Bronchial epithelial cell (primary cell): ENCODE measurements at regions not wholly inside any gene's neighbourhood (a gene's known extent, or its start where the extent isn't known, plus 50 kb on each side); places are given as distances from the start of the nearest gene placed in this dataset.

Experiments used
- DNase-seq: peaks from one replicate; pipeline ENCODE4 v3.0.0-alpha.2; 2010; ENCODE audit warnings: low read depth
- FAIRE-seq: peaks from 2 replicates; lab custom pipeline; 2011; peaks lifted over from hg19 to GRCh38; lab: Jason Lieb, UNC
- H3K27me3 ChIP-seq: 2 replicates; pipeline ENCODE4 v1.5.1; 2011; ENCODE audit warnings: low read length; ENCODE audit not compliant: control insufficient read depth, insufficient read depth
- H3K36me3 ChIP-seq: 2 replicates; pipeline ENCODE4 v1.5.1; 2011; ENCODE audit warnings: low read length; ENCODE audit not compliant: control insufficient read depth, insufficient read depth
- H3K4me3 ChIP-seq: 2 replicates; pipeline ENCODE4 v1.5.1; 2011; ENCODE audit warnings: mild to moderate bottlenecking, low read depth, low read length, control low read depth
- TF ChIP-seq, protein P1 (sequence below): IDR thresholded peaks from 2 replicates; pipeline ENCODE4 v1.5.1; 2011; ENCODE audit warnings: mild to moderate bottlenecking, moderate library complexity, low read length, control low read depth, inconsistent platforms; ENCODE audit not compliant: insufficient read depth, severe bottlenecking

DNA sequence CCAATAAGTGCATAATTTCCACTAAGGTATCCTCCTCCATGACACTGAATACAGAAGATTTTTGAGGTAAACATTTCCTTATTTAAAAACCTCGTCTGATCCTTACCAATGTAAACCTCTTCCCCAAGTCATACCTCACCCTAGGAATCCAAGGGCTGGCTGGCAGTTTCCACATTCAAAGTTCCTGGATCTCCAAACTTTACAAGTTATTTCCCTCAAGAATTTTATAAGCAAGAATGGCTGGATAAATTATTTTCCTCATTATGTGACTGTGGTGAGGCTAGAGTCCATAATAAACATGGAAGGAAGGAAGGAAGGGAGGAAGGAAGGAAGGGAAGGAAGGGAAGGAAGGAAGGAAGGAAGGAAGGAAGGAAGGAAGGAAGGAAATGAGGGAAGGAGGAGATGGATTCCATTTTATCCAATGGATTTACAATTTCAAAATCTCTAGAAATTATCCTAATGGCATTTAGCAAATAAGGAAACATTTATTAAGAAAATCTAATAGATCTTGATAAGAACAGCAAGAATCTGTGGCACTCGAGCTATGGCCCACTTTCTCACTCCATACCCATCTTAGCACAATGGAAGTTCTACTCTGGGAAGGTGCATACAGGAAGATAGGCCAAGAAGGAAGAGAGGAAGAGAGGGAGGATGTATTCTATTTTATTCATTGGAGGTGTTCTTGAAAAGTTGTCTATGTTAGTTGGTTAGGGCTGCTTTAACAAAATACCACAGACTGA lies 477.8 kb upstream of the TMPO start:
- H3K36me3 ChIP-seq, result no peaks in the 10 kb centered on the region
- no peak for DNase-seq
- no peak overlapping the region for H3K4me3 ChIP-seq
- no peak for FAIRE-seq
- TF ChIP-seq, protein P1, sequence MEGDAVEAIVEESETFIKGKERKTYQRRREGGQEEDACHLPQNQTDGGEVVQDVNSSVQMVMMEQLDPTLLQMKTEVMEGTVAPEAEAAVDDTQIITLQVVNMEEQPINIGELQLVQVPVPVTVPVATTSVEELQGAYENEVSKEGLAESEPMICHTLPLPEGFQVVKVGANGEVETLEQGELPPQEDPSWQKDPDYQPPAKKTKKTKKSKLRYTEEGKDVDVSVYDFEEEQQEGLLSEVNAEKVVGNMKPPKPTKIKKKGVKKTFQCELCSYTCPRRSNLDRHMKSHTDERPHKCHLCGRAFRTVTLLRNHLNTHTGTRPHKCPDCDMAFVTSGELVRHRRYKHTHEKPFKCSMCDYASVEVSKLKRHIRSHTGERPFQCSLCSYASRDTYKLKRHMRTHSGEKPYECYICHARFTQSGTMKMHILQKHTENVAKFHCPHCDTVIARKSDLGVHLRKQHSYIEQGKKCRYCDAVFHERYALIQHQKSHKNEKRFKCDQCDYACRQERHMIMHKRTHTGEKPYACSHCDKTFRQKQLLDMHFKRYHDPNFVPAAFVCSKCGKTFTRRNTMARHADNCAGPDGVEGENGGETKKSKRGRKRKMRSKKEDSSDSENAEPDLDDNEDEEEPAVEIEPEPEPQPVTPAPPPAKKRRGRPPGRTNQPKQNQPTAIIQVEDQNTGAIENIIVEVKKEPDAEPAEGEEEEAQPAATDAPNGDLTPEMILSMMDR, result no peak
- no peaks in the 10 kb centered on the region for H3K27me3 ChIP-seq

GRCh38 chr12:98042668-98043067 lies 472.7 kb upstream of the TMPO start:
- FAIRE-seq (no peak), DNase-seq (no peak)
- Histone ChIP-seq H3K36me3 (no peaks in the 10 kb centered on the region), H3K27me3 (no peaks in the 10 kb centered on the region), H3K4me3 (no peak overlapping the region)
- TF ChIP-seq, protein P1, result no peak

GRCh38 chr12:98045395-98045794 lies 470.0 kb upstream of the TMPO start:
- DNase-seq (no peak), FAIRE-seq (no peak)
- H3K27me3 ChIP-seq, result no peaks in the 10 kb centered on the region
- H3K4me3 ChIP-seq, result no peak overlapping the region
- no peaks in the 10 kb centered on the region for H3K36me3 ChIP-seq
- TF ChIP-seq, protein P1, result no peak

GRCh38 chr12:98048326-98048725 lies 467.1 kb upstream of the TMPO start:
- Histone ChIP-seq H3K36me3 (no peaks in the 10 kb centered on the region), H3K4me3 (no peak overlapping the region), H3K27me3 (no peaks in the 10 kb centered on the region)
- DNase-seq, result no peak
- TF ChIP-seq, protein P1, result no peak
- FAIRE-seq, result no peak

GRCh38 chr12:98053202-98053601 lies 462.2 kb upstream of the TMPO start:
- DNase-seq (no peak), FAIRE-seq (no peak)
- Histone ChIP-seq H3K4me3 (no peak overlapping the region), H3K27me3 (no peaks in the 10 kb centered on the region), H3K36me3 (no peaks in the 10 kb centered on the region)
- TF ChIP-seq, protein P1, result no peak

DNA sequence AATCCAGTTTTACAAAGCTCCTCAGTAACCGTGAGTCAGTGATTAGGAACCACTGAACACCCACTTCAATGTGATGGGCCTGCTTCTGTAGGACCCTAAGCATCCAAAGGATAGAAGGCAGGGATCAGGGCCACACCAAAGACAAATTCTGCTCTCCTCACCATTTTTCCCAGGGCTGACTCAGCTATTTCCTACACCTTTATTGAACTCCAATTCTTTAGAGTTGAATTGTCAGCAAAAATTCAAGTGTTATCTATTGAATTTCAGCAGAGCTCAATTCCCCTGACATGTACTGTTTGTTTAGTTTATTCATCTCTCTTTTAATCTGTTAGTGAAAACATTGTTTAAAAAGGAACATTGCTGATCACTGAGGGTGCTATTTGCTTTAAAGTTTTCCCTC lies 457.7 kb upstream of the TMPO start:
- Histone ChIP-seq H3K4me3 (no peak overlapping the region), H3K36me3 (no peaks in the 10 kb centered on the region), H3K27me3 (no peaks in the 10 kb centered on the region)
- DNase-seq, result no peak
- TF ChIP-seq, protein P1, result no peak
- FAIRE-seq, result no peak
